ENCODE measurements at regions not wholly inside any gene's neighbourhood (a gene's known extent, or its start where the extent isn't known, plus 50 kb on each side); places are given as distances from the start of the nearest gene placed in this dataset.

DNA sequence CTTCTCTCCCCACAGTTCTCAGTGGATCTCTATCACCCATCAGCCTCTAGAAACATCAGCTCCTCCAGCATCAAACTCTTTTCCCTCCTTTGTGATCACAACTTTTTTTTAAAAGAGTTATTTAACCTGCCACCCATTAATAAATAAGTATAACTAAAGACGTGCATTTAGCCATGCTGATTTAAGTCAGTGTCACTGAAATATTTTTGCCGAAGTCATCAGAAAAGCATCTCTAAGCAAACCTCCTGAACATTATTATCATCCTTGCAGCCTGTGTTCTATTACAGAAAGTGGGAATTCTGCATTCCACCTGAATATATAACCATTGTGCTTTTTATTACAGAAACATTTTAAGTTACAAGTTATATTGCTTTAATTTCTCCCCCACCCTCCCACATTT lies 106.2 kb upstream of the ARHGAP28 start:
- TF ChIP-seq MAX (IDR thresholded peaks at IDR 0.05) (no peak), EP300 (IDR thresholded peaks at IDR 0.05; ENCODE audit: borderline replicate concordance) (no peak), TCF12 (IDR thresholded peaks at IDR 0.05; ENCODE audit: low read depth) (no peak), EGR1 (IDR thresholded peaks at IDR 0.05) (no peak)

All from Ishikawa (cell line).